Muscle of arm (tissue), 1 donor: ENCODE measurements at regions not wholly inside any gene's neighbourhood (a gene's known extent, or its start where the extent isn't known, plus 50 kb on each side); places are given as distances from the start of the nearest gene placed in this dataset.

Experiments
- DNase-seq: peaks from one replicate; pipeline ENCODE4 v3.0.0-alpha.2; 2013

DNA sequence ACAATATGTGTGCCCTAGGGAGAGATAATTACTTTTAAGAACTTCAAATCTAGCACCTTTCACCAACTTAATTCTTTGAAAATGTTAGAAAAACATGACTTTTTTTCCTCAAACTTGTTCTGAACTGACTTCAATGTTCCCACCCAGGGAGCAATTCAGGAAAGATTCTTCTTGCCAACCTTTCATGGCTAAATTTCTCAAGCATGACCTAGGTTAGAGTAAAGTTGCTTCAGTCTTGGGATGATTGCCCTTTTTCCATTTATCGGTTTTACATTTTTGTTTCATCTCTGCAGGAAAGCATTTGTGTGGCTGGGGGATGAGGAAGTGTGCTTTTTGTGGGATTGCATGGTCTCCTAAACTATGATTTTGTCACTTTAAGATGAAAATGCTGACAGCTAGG is 647.7 kb downstream of the LTN1 start:
- DNase-seq = no peak

DNA sequence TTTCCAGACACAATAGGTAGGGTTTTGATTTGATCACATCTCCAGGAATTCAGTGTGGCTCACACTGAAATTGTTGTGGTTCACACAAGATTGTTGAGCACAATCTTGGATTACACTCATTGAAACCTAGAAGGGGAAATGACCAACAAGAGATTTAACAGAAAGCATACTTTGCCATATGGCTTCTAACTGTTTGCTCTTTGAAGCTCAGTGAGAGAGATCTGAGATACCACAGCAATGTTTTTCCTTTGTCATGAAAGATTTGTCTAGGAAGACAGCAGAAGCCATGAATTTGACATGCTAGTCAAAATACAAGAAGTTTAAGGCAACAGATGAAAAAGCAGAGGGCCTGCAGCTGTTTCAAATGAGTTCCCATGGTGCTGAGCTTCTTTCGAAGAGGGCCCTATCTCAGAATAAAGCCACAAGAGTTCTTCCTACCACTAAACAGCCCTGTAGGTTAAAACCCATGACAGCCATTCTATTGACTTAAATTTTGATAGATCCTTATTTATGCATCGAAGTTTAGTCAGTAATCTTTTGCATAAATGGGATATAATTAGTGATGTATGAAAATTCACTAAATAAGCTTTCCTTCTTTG is 650.4 kb downstream of the LTN1 start:
- DNase-seq = no peak

- no peak for DNase-seq
Observed at GRCh38 chr21:28339403-28339802, 653.3 kb downstream of the LTN1 start.

DNA sequence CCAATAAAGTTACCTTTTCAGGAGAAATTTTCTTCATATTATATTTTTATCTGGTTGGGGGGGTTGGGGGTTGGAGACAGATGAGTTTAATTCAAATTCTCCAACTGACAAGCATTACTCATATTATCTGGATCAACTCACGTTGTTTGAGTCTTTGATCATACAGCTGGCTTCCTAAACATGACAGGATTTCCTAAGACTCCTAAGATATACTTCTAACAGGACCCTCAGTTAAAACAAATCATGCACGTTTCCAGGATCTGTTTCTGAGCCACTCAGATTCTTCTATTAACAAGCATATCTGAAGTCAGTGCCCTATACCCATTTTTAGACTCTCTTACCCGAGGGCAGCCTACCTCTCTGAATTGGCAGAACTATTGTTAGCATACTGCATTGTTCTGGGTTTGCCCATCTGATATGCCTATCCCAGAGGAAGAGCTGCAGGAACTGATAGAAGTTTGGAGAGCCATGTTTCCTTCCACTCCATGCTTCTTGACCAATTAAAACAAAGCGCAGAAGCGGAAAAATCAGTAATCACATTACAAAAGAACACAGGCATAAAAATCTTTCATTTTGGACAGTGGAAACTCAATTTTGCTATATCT is 653.9 kb downstream of the LTN1 start:
- no peak for DNase-seq

- DNase-seq = peak; percentile 58
Observed at GRCh38 chr21:28337315-28337714, 655.4 kb downstream of the LTN1 start.

- DNase-seq = peak; percentile 71
Observed at GRCh38 chr21:28336314-28336713, 656.4 kb downstream of the LTN1 start.

DNA sequence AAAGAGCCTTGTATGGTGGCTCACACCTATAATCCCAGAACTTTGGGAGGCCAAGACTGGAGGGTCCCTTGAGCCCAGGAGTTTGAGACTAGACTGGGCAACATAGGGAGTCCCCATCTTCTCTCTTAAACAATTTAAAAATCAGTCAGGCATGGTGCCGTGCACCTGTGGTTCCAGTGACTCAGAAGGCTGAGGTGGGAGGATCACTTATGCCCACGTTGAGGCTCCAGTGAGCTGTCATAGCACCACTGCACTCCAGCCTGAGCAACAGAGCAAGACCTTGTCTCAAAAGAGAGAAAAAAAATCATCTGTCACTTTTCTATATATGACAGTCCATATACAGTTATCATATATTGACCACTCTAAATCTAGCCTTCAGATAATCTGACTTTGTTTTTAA is 658.3 kb downstream of the LTN1 start:
- no peak for DNase-seq

- no peak for DNase-seq
Observed at GRCh38 chr21:28333578-28334075, 659.0 kb downstream of the LTN1 start.

- no peak for DNase-seq
Observed at GRCh38 chr21:28332796-28333195, 659.9 kb downstream of the LTN1 start.

DNA sequence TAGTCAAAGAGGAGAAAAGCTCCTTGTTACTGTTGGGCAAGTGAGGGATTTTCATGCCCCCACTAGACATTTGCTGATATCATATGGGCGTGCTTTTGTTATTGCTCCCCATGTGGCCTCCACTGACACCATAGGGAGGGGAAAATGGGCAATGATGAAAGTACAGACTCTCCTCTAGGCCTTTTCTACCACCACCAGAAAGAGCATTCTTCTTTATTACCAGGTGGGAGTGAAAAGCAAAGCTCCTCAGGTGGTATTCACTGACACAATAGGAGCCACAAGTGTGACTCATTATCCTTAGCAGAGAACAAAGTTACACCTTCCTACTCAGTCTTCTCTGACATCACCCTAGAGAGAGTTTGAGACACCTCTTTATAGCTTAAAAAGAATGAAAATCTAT is 667.1 kb downstream of the LTN1 start:
- DNase-seq = no peak

DNA sequence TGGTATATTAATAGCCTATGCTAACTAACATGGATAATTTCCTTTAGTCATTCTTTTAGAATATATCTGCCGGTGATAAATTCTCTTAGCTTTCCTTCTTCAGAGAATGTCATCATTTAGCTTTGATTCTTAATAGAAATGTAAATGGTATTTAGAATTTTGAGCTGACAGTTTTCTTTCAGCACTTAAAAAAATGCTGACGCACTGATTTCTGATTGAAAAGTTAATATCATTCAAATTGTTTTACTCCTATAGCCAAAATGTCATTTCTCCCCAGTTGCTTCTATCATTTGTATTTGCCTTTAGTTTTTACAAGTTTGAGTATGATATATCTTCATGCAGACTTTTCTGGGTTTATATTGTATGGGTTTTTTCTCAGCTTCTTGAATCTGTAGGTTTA is 668.0 kb downstream of the LTN1 start:
- no peak for DNase-seq

GRCh38 chr21:28317177-28317950 is 675.3 kb downstream of the LTN1 start:
- DNase-seq = no peak

- DNase-seq = no peak
Observed at GRCh38 chr21:28311411-28312190, 681.1 kb downstream of the LTN1 start.

DNA sequence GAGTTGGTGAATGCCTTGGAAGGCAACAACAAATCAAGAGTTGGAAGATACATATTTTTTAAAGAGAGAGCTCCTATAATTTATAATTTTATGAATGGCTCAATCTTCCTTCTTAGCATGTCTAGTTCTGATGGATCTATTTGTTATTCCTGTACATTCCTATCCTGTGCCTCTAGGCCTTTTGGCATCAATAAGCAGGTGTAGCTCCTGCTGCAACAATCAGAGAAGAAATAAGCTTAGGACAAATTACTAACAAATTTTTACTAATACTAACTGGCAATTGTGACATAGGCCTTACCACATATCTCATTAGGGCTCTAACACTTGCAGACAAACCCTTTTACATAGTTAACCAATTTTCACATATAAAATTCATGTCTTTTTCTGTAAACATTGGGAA is 682.0 kb downstream of the LTN1 start:
- DNase-seq = no peak

DNA sequence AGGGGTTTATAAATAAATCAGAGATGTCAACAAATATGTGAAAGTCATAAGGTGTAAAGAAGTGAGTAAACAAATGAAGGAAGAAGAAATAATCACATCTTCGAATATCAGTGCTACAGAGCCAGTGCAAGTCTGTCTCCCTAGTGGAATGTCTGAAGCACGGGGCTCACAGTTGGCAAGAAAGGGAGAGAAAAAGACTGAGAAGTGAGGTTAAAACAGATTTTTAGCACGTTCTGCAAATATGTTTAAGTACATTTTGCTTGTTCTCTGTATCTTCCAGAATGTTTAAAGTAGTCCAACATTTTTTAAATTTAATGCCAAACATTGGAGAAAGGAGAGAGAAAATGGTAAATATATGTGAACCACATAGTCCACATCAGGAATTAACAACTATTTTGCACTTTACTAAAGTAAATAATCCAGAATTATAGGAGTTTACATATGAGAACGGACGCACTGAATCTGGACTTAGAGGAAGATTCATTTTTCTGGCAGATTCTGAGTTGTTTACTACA is 682.4 kb downstream of the LTN1 start:
- peak; percentile 20 for DNase-seq

DNA sequence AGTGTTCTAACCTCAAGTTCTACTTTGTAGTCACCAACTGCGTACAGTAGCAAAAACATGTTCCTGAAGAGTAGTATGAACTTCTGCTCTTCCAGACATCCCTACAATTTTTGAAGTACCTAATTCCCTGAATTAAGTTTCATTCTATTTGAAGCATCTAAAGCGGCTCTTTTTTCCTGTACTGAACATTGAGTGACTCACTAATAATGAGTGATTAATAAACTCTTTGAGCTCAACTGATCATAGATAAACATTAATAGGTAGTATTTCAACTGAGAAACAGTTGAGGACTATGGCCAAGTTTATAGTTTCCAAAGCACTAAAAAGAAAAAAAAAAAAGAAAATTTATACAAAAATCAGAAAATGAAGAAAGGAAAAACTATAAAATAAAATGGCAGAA is 683.1 kb downstream of the LTN1 start:
- no peak for DNase-seq

GRCh38 chr21:28308516-28308915 is 684.2 kb downstream of the LTN1 start:
- no peak for DNase-seq

GRCh38 chr21:28299946-28300345 is 692.7 kb downstream of the LTN1 start:
- no peak for DNase-seq

DNA sequence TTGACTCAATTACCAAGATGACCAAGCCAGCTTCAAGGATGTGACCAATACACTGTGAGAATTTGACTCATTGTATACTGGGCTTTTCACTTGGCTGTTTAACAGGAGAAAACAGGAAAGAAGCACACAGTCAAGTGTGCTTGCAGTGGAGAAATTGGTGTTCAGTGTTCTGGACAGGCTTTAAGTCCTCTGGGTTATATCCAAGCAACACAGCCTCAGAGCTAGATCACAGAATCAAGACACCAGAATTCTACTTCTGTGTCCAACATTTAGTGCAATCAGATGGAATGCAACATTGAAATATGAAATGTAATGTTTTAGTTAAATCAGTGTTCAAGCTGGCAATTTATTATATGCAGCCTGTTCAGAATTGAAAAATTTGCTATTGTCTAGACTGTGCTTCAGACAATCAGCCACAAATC is 694.4 kb downstream of the LTN1 start:
- DNase-seq = peak; percentile 46

GRCh38 chr21:28294051-28294450 is 698.6 kb downstream of the LTN1 start:
- no peak for DNase-seq

DNA sequence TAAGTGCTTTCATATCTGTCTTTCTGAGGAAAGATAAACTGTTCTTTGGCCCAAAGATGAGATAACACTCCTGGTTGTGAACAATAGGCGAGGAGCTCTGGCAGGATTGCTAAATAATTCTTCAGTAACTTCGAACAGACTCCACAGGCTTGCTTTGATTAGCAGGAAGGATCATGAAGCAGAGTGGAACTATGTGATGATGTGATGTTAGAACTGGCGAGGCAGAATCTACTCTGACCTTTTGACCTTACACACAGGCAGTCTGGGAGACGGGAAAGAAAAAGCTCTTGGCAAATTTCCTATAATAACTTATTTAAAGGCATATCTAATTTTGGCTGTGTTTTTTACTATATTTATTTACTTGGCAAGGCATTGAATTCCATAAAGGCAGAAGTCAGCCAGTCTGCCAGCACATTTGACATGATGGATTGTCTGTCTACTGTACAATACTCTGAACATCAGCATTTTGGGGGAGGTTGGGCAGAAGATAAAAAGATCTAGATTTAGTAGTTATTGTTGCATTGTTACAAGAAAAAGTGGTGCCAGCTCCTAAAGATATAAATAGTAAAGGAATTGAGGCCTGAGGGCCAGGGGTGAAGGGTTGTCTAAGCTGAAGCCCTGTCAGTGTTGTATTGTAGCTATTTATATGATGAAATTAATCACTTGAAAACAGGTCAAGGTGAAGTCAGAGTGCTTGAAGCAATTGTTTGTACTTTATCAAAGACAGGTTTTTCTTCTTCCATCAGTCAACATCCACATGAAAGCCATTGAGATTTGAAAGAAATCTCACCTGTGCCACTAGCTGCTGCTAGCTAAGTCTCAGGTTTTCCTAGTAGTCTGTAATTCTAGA is 708.8 kb downstream of the LTN1 start:
- DNase-seq = peak; percentile 49
